ENCODE measurements at regions not wholly inside any gene's neighbourhood (a gene's known extent, or its start where the extent isn't known, plus 50 kb on each side); places are given as distances from the start of the nearest gene placed in this dataset.

- Histone ChIP-seq H3K27me3 (ENCODE audit: control insufficient read depth in 3 of 3, insufficient read depth in 3 of 3, low read depth in 1 of 3, low read length in 3 of 3) (peaks cover 0 to 4% (median 2%) of the 10 kb centered on the region in 3 experiments), H3K4me1 (ENCODE audit: control insufficient read depth in 2 of 2, insufficient read depth in 1 of 2, low read depth in 1 of 2, low read length in 2 of 2) (peaks cover 3 to 6% of the 10 kb centered on the region in 2 donors), H4K91ac (ENCODE audit: low read depth, low read length, poor library complexity) (no peak overlapping the region), H2BK12ac (ENCODE audit: low read length) (no peak overlapping the region), H3K18ac (ENCODE audit: low read length) (no peak overlapping the region), H2AFZ (ENCODE audit: low read length) (no peak overlapping the region), H2BK120ac (ENCODE audit: low read depth, low read length) (no peak overlapping the region), H3K27ac (replicated peaks; ENCODE audit: low read length) (no peak overlapping the region), H3K4me2 (ENCODE audit: insufficient read depth, low read length, poor library complexity, severe bottlenecking) (no peak overlapping the region), H3K36me3 (replicated peaks in 1 of 2; ENCODE audit: control insufficient read depth in 2 of 2, insufficient read depth in 2 of 2, low read length in 2 of 2) (no peaks in the 10 kb centered on the region), H3K4me3 (ENCODE audit: low read length in 2 of 2) (no peak overlapping the region), H2AK5ac (ENCODE audit: low read depth, low read length) (no peak overlapping the region), H3K4ac (ENCODE audit: low read length) (no peak overlapping the region), H3K79me1 (ENCODE audit: low read depth, low read length) (no peaks in the 10 kb centered on the region), H3K23ac (ENCODE audit: low read depth, low read length, poor library complexity) (no peak overlapping the region), H4K8ac (ENCODE audit: low read depth, low read length) (no peak overlapping the region), H2BK15ac (ENCODE audit: low read length) (no peak overlapping the region), H3K9ac (ENCODE audit: low read depth, low read length, poor library complexity) (no peak overlapping the region), H3K9me3 (replicated peaks in 1 of 2; ENCODE audit: control insufficient read depth in 2 of 2, insufficient read depth in 1 of 2, low read depth in 1 of 2, low read length in 2 of 2) (no peaks in the 10 kb centered on the region), H2BK5ac (ENCODE audit: low read length) (no peak overlapping the region), H3K14ac (ENCODE audit: low read length) (no peak overlapping the region)
- no CpG with 5 or more reads among the region's 4 CpGs for WGBS, 2 donors (ENCODE audit: extremely low coverage in 2 of 2, insufficient read length in 2 of 2, insufficient replicate concordance in 1 of 2)
- DNase-seq (ENCODE audit: low spot score): no peak
These were observed 111.6 kb upstream of the SERTAD2 start for GRCh38 chr2:64765160-64765805.

- Histone ChIP-seq H3K36me3 (replicated peaks in 1 of 2; ENCODE audit: control insufficient read depth in 2 of 2, insufficient read depth in 2 of 2, low read length in 2 of 2) (no peaks in the 10 kb centered on the region), H2BK12ac (ENCODE audit: low read length) (no peak overlapping the region), H3K27ac (replicated peaks; ENCODE audit: low read length) (no peak overlapping the region), H2BK120ac (ENCODE audit: low read depth, low read length) (no peak overlapping the region), H4K91ac (ENCODE audit: low read depth, low read length, poor library complexity) (no peak overlapping the region), H3K27me3 (ENCODE audit: control insufficient read depth in 3 of 3, insufficient read depth in 3 of 3, low read depth in 1 of 3, low read length in 3 of 3) (peaks cover 0 to 21% (median 2%) of the 10 kb centered on the region in 3 experiments), H2BK15ac (ENCODE audit: low read length) (no peak overlapping the region), H3K79me1 (ENCODE audit: low read depth, low read length) (no peaks in the 10 kb centered on the region), H4K8ac (ENCODE audit: low read depth, low read length) (no peak overlapping the region), H2AFZ (ENCODE audit: low read length) (peak overlapping the region; percentile 97), H3K4me2 (ENCODE audit: insufficient read depth, low read length, poor library complexity, severe bottlenecking) (peak overlapping the region; percentile 71), H2AK5ac (ENCODE audit: low read depth, low read length) (no peak overlapping the region), H3K4ac (ENCODE audit: low read length) (no peak overlapping the region), H3K9me3 (replicated peaks in 1 of 2; ENCODE audit: control insufficient read depth in 2 of 2, insufficient read depth in 1 of 2, low read depth in 1 of 2, low read length in 2 of 2) (no peaks in the 10 kb centered on the region), H3K18ac (ENCODE audit: low read length) (no peak overlapping the region), H3K9ac (ENCODE audit: low read depth, low read length, poor library complexity) (no peak overlapping the region), H3K14ac (ENCODE audit: low read length) (no peak overlapping the region), H2BK5ac (ENCODE audit: low read length) (no peak overlapping the region), H3K23ac (ENCODE audit: low read depth, low read length, poor library complexity) (no peak overlapping the region), H3K4me3 (ENCODE audit: low read length in 2 of 2) (peak overlapping the region in 1 of 2 donors; percentile 55), H3K4me1 (ENCODE audit: control insufficient read depth in 2 of 2, insufficient read depth in 1 of 2, low read depth in 1 of 2, low read length in 2 of 2) (peaks cover 5 to 8% of the 10 kb centered on the region in 2 donors)
- no peak for DNase-seq (ENCODE audit: low spot score)
- no CpG with 5 or more reads among the region's 13 CpGs for WGBS, 2 donors (ENCODE audit: extremely low coverage in 2 of 2, insufficient read length in 2 of 2, insufficient replicate concordance in 1 of 2)
These were observed 113.3 kb upstream of the SERTAD2 start for GRCh38 chr2:64766841-64767669.

- H3K18ac ChIP-seq (ENCODE audit: low read length): peak overlapping the region; percentile 100
- H2BK15ac ChIP-seq (ENCODE audit: low read length): peak overlapping the region; percentile 97
- H2AK5ac ChIP-seq (ENCODE audit: low read depth, low read length): no peak overlapping the region
- H3K4me1 ChIP-seq (ENCODE audit: control insufficient read depth in 2 of 2, insufficient read depth in 1 of 2, low read depth in 1 of 2, low read length in 2 of 2): peaks cover 2 to 8% of the 10 kb centered on the region in 2 donors
- H3K27me3 ChIP-seq (ENCODE audit: control insufficient read depth in 3 of 3, insufficient read depth in 3 of 3, low read depth in 1 of 3, low read length in 3 of 3): peaks cover 0 to 21% (median 2%) of the 10 kb centered on the region in 3 experiments
- no peaks in the 10 kb centered on the region for H3K79me1 ChIP-seq (ENCODE audit: low read depth, low read length)
- peak overlapping the region; percentile 87 for H3K27ac ChIP-seq (replicated peaks; ENCODE audit: low read length)
- peak; percentile 79 for DNase-seq (ENCODE audit: low spot score)
- H3K4me3 ChIP-seq (ENCODE audit: low read length in 2 of 2): peak overlapping the region; percentile 55 to 79
- H4K8ac ChIP-seq (ENCODE audit: low read depth, low read length): no peak overlapping the region
- peak overlapping the region; percentile 97 for H4K91ac ChIP-seq (ENCODE audit: low read depth, low read length, poor library complexity)
- H3K9me3 ChIP-seq (replicated peaks in 1 of 2; ENCODE audit: control insufficient read depth in 2 of 2, insufficient read depth in 1 of 2, low read depth in 1 of 2, low read length in 2 of 2): no peaks in the 10 kb centered on the region
- no peak overlapping the region for H3K4ac ChIP-seq (ENCODE audit: low read length)
- peak overlapping the region; percentile 90 for H3K9ac ChIP-seq (ENCODE audit: low read depth, low read length, poor library complexity)
- H2BK5ac ChIP-seq (ENCODE audit: low read length): peak overlapping the region; percentile 85
- H2AFZ ChIP-seq (ENCODE audit: low read length): peak overlapping the region; percentile 97
- H2BK12ac ChIP-seq (ENCODE audit: low read length): no peak overlapping the region
- H2BK120ac ChIP-seq (ENCODE audit: low read depth, low read length): no peak overlapping the region
- no peaks in the 10 kb centered on the region for H3K36me3 ChIP-seq (replicated peaks in 1 of 2; ENCODE audit: control insufficient read depth in 2 of 2, insufficient read depth in 2 of 2, low read length in 2 of 2)
- H3K14ac ChIP-seq (ENCODE audit: low read length): peak overlapping the region; percentile 31
- WGBS, 2 donors (ENCODE audit: extremely low coverage in 2 of 2, insufficient read length in 2 of 2, insufficient replicate concordance in 1 of 2): no CpG with 5 or more reads among the region's 66 CpGs
- H3K23ac ChIP-seq (ENCODE audit: low read depth, low read length, poor library complexity): peak overlapping the region; percentile 34
- peak overlapping the region; percentile 71 for H3K4me2 ChIP-seq (ENCODE audit: insufficient read depth, low read length, poor library complexity, severe bottlenecking)
These were observed 114.2 kb upstream of the SERTAD2 start for GRCh38 chr2:64767670-64768468.
